GM13976 (cell line): ENCODE measurements at regions not wholly inside any gene's neighbourhood (a gene's known extent, or its start where the extent isn't known, plus 50 kb on each side); places are given as distances from the start of the nearest gene placed in this dataset.
A peak's percentile ranks its signal among the peaks of the same experiment; 100 is the strongest.
"Not testable (repeated sequence)": the region's sequence is repeated elsewhere in the genome, so short reads cannot be mapped to it uniquely, and the experiment has no call there.

Source experiments
- DNase-seq: peaks from one replicate; pipeline ENCODE4 v3.0.0; 2012; ENCODE audit warnings: low spot score
- CTCF ChIP-seq: IDR thresholded peaks from 2 replicates; pipeline ENCODE4 v1.5.1; 2012; ENCODE audit warnings: borderline replicate concordance, mild to moderate bottlenecking; ENCODE audit not compliant: insufficient read depth; ENCODE audit errors: extremely low read depth, missing control alignments, control extremely low read depth
- in situ Hi-C: fragments of 300-500 bp; cut with MboI; formaldehyde crosslinking; loops from one replicate; pipeline ENCODE4 v1.12.0; 2022; ENCODE audit warnings: low sequenced_read_pairs, mixed read lengths, inconsistent platforms; ENCODE audit not compliant: unreplicated experiment

- no peak for DNase-seq
- in situ Hi-C loops: no loop called here
- TF ChIP-seq CTCF: no peak
Observed at GRCh38 chr15:46088486-46089445, 453.9 kb downstream of the SQOR start.

GRCh38 chr15:46089467-46089935 lies 454.7 kb downstream of the SQOR start:
- no peak for TF ChIP-seq CTCF
- DNase-seq: no peak
- in situ Hi-C loops: no loop called here

- in situ Hi-C loops: no loop called here
- TF ChIP-seq CTCF: peak; percentile 16
- peak; percentile 25 for DNase-seq
Observed at GRCh38 chr15:46091860-46092450, 457.1 kb downstream of the SQOR start.

- DNase-seq, in situ Hi-C loops: not testable (repeated sequence)
Observed at GRCh38 chr15:46098006-46098405, 463.2 kb downstream of the SQOR start.

GRCh38 chr15:46110755-46111154 lies 475.9 kb downstream of the SQOR start:
- DNase-seq: no peak
- in situ Hi-C loops: no loop called here
- no peak for TF ChIP-seq CTCF

GRCh38 chr15:46111730-46112129 lies 476.9 kb downstream of the SQOR start:
- TF ChIP-seq CTCF: no peak
- DNase-seq: no peak
- in situ Hi-C loops: no loop called here

GRCh38 chr15:46117071-46117470 lies 482.2 kb downstream of the SQOR start:
- no peak for TF ChIP-seq CTCF
- in situ Hi-C loops: no loop called here
- no peak for DNase-seq
